SK-N-SH treated with all-trans-retinoic acid at 6 μM for 48 hours (cell line): ENCODE measurements at regions not wholly inside any gene's neighbourhood (a gene's known extent, or its start where the extent isn't known, plus 50 kb on each side); places are given as distances from the start of the nearest gene placed in this dataset.

ENCODE experiments used
- ATAC-seq: fragments of 200-7000 bp; cut with Tn5 transposase; 3 replicates; pipeline ENCODE4 v1.9.1; 2020; ENCODE audit warnings: mild to moderate bottlenecking, moderate library complexity
- ARNTL ChIP-seq: fragments of 450-650 bp; formaldehyde crosslinking; IDR thresholded peaks from 2 replicates; pipeline ENCODE4 v1.5.0; 2020; ENCODE audit warnings: low read depth, mild to moderate bottlenecking, moderate library complexity, borderline replicate concordance
- BACH2 ChIP-seq: fragments of 250-450 bp; sonication (Bioruptor Pico); IDR thresholded peaks from 2 replicates; pipeline ENCODE4 v1.9.0; 2021; ENCODE audit warnings: mild to moderate bottlenecking, borderline replicate concordance
- CSDC2 ChIP-seq: fragments of 250-450 bp; sonication (Bioruptor Pico); IDR thresholded peaks from 2 replicates; pipeline ENCODE4 v1.5.0; 2020; ENCODE audit warnings: mild to moderate bottlenecking, moderate library complexity
- GLIS3 ChIP-seq: fragments of 250-450 bp; sonication (Bioruptor Pico); IDR thresholded peaks from 2 replicates; pipeline ENCODE4 v1.5.0; 2020; ENCODE audit warnings: mild to moderate bottlenecking, moderate library complexity
- ISL1 ChIP-seq: fragments of 250-450 bp; sonication (Bioruptor Pico); IDR thresholded peaks from 2 replicates; pipeline ENCODE4 v2.1.2; 2022; ENCODE audit warnings: mild to moderate bottlenecking, moderate library complexity
- OSR1 ChIP-seq: fragments of 250-450 bp; sonication (Bioruptor Pico); IDR thresholded peaks from 2 replicates; pipeline ENCODE4 v1.8.0; 2022; ENCODE audit warnings: moderate library complexity, mild to moderate bottlenecking, inconsistent platforms
- PPARA ChIP-seq: fragments of 250-450 bp; sonication (Bioruptor Pico); IDR thresholded peaks from 2 replicates; pipeline ENCODE4 v1.5.0; 2020; ENCODE audit warnings: mild to moderate bottlenecking, borderline replicate concordance
- SNAI2 ChIP-seq: fragments of 250-450 bp; sonication (Bioruptor Pico); IDR thresholded peaks from 2 replicates; pipeline ENCODE4 v1.5.0; 2020; ENCODE audit warnings: mild to moderate bottlenecking, moderate library complexity
- TCF4 ChIP-seq: fragments of 250-450 bp; sonication (Bioruptor Pico); IDR thresholded peaks from 2 replicates; pipeline ENCODE4 v1.8.0; 2021; ENCODE audit warnings: mild to moderate bottlenecking, moderate library complexity, borderline replicate concordance
- TOX ChIP-seq: fragments of 250-450 bp; sonication (Bioruptor Pico); IDR thresholded peaks from 2 replicates; pipeline ENCODE4 v1.8.0; 2021; ENCODE audit warnings: mild to moderate bottlenecking, moderate library complexity, borderline replicate concordance
- ZC3H10 ChIP-seq: fragments of 250-450 bp; sonication (Bioruptor Pico); IDR thresholded peaks from 2 replicates; pipeline ENCODE4 v1.5.1; 2021; ENCODE audit warnings: mild to moderate bottlenecking, moderate library complexity
- ZFP3 ChIP-seq: fragments of 250-450 bp; sonication (Bioruptor Pico); IDR thresholded peaks from 2 replicates; pipeline ENCODE4 v1.5.0; 2020; ENCODE audit warnings: mild to moderate bottlenecking, moderate library complexity
- ZFP30 ChIP-seq: fragments of 450-650 bp; formaldehyde crosslinking; IDR thresholded peaks from 2 replicates; pipeline ENCODE4 v1.5.0; 2022; ENCODE audit warnings: mild to moderate bottlenecking, moderate library complexity
- ZNF565 ChIP-seq: fragments of 450-650 bp; formaldehyde crosslinking; conservative IDR thresholded peaks from 2 replicates; pipeline ENCODE4 v1.5.0; 2020; ENCODE audit warnings: low read depth, mild to moderate bottlenecking, moderate library complexity
- ZNF70 ChIP-seq: fragments of 450-650 bp; formaldehyde crosslinking; IDR thresholded peaks from 2 replicates; pipeline ENCODE4 v1.5.0; 2020; ENCODE audit warnings: mild to moderate bottlenecking, moderate library complexity
- ZNF8 ChIP-seq: fragments of 450-650 bp; formaldehyde crosslinking; IDR thresholded peaks from 2 replicates; pipeline ENCODE4 v1.5.0; 2020; ENCODE audit warnings: mild to moderate bottlenecking, moderate library complexity
- TF ChIP-seq, protein P1 (sequence below): fragments of 250-450 bp; sonication (Bioruptor Pico); IDR thresholded peaks from 2 replicates; pipeline ENCODE4 v1.8.0; 2021; ENCODE audit warnings: low read depth, mild to moderate bottlenecking, moderate library complexity, borderline replicate concordance
- TF ChIP-seq, protein P2 (sequence below): fragments of 250-450 bp; sonication (Bioruptor Pico); IDR thresholded peaks from 2 replicates; pipeline ENCODE4 v1.5.0; 2020; ENCODE audit warnings: mild to moderate bottlenecking, moderate library complexity
- TF ChIP-seq, protein P3 (sequence below): fragments of 250-450 bp; sonication (Bioruptor Pico); IDR thresholded peaks from 2 replicates; pipeline ENCODE4 v1.8.0; 2020; ENCODE audit warnings: mild to moderate bottlenecking, moderate library complexity, borderline replicate concordance
- TF ChIP-seq, protein P4 (sequence below): fragments of 250-450 bp; sonication (Bioruptor Pico); IDR thresholded peaks from 2 replicates; pipeline ENCODE4 v1.5.1; 2021; ENCODE audit warnings: mild to moderate bottlenecking, moderate library complexity

DNA sequence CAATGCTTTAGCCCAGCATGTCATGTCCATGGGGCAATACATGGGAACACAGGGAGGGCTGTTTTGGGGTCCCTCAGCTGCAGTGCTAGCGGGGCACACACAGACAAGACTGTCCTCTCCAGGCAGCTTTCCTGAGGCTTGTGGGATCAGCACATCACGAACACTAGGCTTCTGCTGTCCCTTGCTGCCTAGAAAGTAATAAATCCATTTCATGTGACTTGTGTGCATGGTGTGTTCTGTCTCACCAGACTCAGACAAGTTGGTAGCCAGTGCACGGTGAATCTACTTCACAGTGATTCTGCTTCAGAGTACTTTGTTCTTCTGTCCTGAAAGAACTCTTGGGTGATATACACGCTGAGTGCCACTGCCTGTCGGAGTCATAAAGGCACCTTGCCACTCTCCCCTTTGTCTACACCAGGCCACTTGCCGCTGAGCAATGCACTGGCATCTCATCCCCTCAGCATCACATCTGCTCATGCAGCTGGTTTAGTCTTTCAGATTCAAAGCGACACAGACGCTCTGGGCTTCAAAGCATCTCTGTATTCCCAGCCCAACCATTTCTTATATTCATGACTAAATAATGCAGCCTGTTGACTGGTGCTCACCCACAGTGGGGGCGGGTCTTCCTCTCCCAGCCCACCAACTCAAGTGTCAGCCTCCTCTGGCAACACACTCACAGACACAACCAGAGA, 95.2 kb upstream of the COX10 start:
- ATAC-seq, result no peak
- no peak for TF ChIP-seq ZFP3
- no peak for TF ChIP-seq SNAI2 (CRISPR knock-in tag)
- TF ChIP-seq, protein P1, sequence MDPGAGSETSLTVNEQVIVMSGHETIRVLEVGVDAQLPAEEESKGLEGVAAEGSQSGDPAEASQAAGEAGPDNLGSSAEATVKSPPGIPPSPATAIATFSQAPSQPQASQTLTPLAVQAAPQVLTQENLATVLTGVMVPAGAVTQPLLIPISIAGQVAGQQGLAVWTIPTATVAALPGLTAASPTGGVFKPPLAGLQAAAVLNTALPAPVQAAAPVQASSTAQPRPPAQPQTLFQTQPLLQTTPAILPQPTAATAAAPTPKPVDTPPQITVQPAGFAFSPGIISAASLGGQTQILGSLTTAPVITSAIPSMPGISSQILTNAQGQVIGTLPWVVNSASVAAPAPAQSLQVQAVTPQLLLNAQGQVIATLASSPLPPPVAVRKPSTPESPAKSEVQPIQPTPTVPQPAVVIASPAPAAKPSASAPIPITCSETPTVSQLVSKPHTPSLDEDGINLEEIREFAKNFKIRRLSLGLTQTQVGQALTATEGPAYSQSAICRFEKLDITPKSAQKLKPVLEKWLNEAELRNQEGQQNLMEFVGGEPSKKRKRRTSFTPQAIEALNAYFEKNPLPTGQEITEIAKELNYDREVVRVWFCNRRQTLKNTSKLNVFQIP, result no peak
- TF ChIP-seq ZC3H10 (CRISPR knock-in tag), result no peak
- TF ChIP-seq ZNF70 (CRISPR knock-in tag), result no peak
- TF ChIP-seq CSDC2 (CRISPR knock-in tag), result no peak
- TF ChIP-seq GLIS3 (CRISPR knock-in tag), result no peak
- TF ChIP-seq, protein P2, sequence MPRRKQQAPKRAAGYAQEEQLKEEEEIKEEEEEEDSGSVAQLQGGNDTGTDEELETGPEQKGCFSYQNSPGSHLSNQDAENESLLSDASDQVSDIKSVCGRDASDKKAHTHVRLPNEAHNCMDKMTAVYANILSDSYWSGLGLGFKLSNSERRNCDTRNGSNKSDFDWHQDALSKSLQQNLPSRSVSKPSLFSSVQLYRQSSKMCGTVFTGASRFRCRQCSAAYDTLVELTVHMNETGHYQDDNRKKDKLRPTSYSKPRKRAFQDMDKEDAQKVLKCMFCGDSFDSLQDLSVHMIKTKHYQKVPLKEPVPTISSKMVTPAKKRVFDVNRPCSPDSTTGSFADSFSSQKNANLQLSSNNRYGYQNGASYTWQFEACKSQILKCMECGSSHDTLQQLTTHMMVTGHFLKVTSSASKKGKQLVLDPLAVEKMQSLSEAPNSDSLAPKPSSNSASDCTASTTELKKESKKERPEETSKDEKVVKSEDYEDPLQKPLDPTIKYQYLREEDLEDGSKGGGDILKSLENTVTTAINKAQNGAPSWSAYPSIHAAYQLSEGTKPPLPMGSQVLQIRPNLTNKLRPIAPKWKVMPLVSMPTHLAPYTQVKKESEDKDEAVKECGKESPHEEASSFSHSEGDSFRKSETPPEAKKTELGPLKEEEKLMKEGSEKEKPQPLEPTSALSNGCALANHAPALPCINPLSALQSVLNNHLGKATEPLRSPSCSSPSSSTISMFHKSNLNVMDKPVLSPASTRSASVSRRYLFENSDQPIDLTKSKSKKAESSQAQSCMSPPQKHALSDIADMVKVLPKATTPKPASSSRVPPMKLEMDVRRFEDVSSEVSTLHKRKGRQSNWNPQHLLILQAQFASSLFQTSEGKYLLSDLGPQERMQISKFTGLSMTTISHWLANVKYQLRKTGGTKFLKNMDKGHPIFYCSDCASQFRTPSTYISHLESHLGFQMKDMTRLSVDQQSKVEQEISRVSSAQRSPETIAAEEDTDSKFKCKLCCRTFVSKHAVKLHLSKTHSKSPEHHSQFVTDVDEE (CRISPR knock-in tag), result no peak
- TF ChIP-seq, protein P3, sequence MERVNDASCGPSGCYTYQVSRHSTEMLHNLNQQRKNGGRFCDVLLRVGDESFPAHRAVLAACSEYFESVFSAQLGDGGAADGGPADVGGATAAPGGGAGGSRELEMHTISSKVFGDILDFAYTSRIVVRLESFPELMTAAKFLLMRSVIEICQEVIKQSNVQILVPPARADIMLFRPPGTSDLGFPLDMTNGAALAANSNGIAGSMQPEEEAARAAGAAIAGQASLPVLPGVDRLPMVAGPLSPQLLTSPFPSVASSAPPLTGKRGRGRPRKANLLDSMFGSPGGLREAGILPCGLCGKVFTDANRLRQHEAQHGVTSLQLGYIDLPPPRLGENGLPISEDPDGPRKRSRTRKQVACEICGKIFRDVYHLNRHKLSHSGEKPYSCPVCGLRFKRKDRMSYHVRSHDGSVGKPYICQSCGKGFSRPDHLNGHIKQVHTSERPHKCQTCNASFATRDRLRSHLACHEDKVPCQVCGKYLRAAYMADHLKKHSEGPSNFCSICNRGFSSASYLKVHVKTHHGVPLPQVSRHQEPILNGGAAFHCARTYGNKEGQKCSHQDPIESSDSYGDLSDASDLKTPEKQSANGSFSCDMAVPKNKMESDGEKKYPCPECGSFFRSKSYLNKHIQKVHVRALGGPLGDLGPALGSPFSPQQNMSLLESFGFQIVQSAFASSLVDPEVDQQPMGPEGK (CRISPR knock-in tag), result no peak
- no peak for TF ChIP-seq ZNF565 (CRISPR knock-in tag)

DNA sequence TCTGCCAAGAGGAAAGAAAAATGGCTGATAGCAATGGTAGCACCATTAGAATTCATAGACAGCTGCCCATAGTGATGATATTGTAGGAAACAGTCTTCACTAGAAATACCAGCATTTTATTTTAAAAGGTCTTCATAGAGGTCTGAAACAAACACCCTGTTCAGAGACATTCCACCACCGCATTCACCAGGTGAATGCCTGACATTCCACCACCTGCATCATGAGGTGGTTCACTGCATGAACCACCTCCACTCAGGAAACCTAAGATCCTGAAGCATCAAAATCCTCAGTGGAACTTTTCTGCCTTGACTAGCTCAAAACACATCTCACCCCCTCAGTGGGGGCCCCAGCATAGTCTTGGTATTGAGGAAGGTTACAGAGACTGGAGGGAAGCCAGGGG, 91.5 kb upstream of the COX10 start:
- TF ChIP-seq TCF4 (CRISPR knock-in tag), result no peak
- TF ChIP-seq, protein P4, sequence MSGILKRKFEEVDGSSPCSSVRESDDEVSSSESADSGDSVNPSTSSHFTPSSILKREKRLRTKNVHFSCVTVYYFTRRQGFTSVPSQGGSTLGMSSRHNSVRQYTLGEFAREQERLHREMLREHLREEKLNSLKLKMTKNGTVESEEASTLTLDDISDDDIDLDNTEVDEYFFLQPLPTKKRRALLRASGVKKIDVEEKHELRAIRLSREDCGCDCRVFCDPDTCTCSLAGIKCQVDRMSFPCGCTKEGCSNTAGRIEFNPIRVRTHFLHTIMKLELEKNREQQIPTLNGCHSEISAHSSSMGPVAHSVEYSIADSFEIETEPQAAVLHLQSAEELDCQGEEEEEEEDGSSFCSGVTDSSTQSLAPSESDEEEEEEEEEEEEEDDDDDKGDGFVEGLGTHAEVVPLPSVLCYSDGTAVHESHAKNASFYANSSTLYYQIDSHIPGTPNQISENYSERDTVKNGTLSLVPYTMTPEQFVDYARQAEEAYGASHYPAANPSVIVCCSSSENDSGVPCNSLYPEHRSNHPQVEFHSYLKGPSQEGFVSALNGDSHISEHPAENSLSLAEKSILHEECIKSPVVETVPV (CRISPR knock-in tag), result no peak
- TF ChIP-seq PPARA (CRISPR knock-in tag), result no peak
- TF ChIP-seq BACH2, result no peak
- no peak for TF ChIP-seq ARNTL (CRISPR knock-in tag)
- no peak for TF ChIP-seq TOX (CRISPR knock-in tag)
- TF ChIP-seq ZNF8, result no peak
- TF ChIP-seq ZFP30 (CRISPR knock-in tag), result no peak
- TF ChIP-seq SNAI2 (CRISPR knock-in tag), result no peak
- no peak for TF ChIP-seq ZFP3
- no peak for TF ChIP-seq OSR1 (CRISPR knock-in tag)
- TF ChIP-seq ISL1 (CRISPR knock-in tag), result no peak
- TF ChIP-seq, protein P3 (CRISPR knock-in tag), result no peak

DNA sequence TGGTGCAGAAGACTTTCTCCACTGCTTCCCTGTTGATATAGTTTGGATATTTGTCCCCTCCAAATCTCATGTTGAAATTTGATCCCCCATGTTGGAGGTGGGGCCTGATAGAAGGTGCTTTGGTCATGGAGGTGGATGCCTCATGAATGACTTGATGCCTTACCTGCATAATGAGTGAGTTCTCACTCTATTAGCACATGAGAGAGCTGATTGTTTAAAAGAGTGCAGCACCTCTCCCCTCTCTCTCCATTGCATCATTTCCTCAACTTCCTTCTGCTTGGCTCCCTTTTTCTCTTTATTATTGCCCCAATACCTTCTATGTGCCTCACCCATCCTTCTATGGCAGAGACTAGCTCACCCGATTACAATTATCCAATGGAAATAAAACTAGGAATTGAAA, 90.8 kb upstream of the COX10 start:
- no peak for ATAC-seq

More for the DNA sequence above, 91.5 kb upstream of the COX10 start:
- no peak for ATAC-seq

More for the DNA sequence above, 90.8 kb upstream of the COX10 start:
- no peak for TF ChIP-seq BACH2
